ENCODE measurements at regions not wholly inside any gene's neighbourhood (a gene's known extent, or its start where the extent isn't known, plus 50 kb on each side); places are given as distances from the start of the nearest gene placed in this dataset.

DNA sequence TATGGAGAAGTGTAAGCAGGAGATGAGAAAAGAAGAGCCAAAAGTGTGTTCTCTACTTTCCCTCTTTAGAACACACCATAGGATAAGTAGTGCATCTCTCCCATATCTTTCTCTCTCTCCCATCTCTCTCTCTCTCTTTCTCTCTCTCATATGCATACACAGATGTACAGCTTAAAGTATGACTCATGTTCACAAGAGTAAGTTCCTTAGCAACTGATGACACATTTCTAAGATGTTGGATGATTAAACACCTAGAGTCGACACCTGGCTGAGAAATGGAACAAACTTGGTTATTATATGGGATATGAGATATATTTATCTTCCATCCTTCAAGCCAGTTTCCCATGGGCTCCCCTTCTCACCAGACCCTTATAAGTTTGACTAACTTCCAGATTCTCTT is 113.5 kb downstream of the TMEM132E start:
- H3K9me3 ChIP-seq (ENCODE audit: control insufficient read depth, low read depth, low read length), result no peaks in the 10 kb centered on the region
- no peaks in the 10 kb centered on the region for H3K23me2 ChIP-seq (ENCODE audit: insufficient read length, low read depth, low read length, poor library complexity, severe bottlenecking)
- no peak overlapping the region for H3T11ph ChIP-seq (ENCODE audit: low read length)
- H4K5ac ChIP-seq (ENCODE audit: insufficient read length, low read depth, low read length), result no peak overlapping the region
- H3K9ac ChIP-seq (ENCODE audit: extremely low read depth, insufficient read length, low read length), result no peak overlapping the region
- Mint-ChIP-seq H3K27ac (no peak overlapping the region), H3K27me3 (ENCODE audit: low read depth) (peaks cover 67% of the 10 kb centered on the region), H3K4me3 (no peak overlapping the region), H3K4me1 (no peaks in the 10 kb centered on the region), H3K36me3 (ENCODE audit: insufficient read depth in 1 of 3, low read depth in 3 of 3) (no peaks in the 10 kb centered on the region), H3K9me3 (no peaks in the 10 kb centered on the region; a peak in 3 of 5 replicates)
- H3K27me3 ChIP-seq (ENCODE audit: insufficient read depth, low read length), result no peaks in the 10 kb centered on the region
- H3K79me1 ChIP-seq (ENCODE audit: insufficient read depth, low read depth, low read length, poor library complexity, severe bottlenecking), result no peaks in the 10 kb centered on the region
- no CpG with 5 or more reads among the region's 1 CpG for WGBS (ENCODE audit: extremely low coverage, insufficient read length, low lambda C conversion rate)
- no peak overlapping the region for H3K4me2 ChIP-seq (ENCODE audit: insufficient read depth, insufficient read length, low read length)
- H2AK5ac ChIP-seq (ENCODE audit: insufficient read length, low read length), result no peak overlapping the region
- H3K23ac ChIP-seq (ENCODE audit: insufficient read length, low read depth, low read length), result no peak overlapping the region
- no peak overlapping the region for H2BK20ac ChIP-seq (ENCODE audit: low read depth, low read length, poor library complexity, severe bottlenecking)
- H2BK15ac ChIP-seq (ENCODE audit: low read depth, low read length), result no peak overlapping the region
- H4K20me1 ChIP-seq (ENCODE audit: control insufficient read depth, insufficient read depth, insufficient read length), result no peaks in the 10 kb centered on the region
- no peak overlapping the region for H2BK12ac ChIP-seq (ENCODE audit: insufficient read length, low read depth, low read length)
- H4K91ac ChIP-seq (ENCODE audit: insufficient read length, low read depth, low read length), result no peak overlapping the region
- H3K14ac ChIP-seq (ENCODE audit: insufficient read depth, low read length), result no peak overlapping the region
- no peak overlapping the region for H2BK120ac ChIP-seq (ENCODE audit: low read depth, low read length, poor library complexity, severe bottlenecking)
- H3K27ac ChIP-seq (ENCODE audit: insufficient read length, low read depth, low read length), result no peak overlapping the region
- no peak overlapping the region for H2AFZ ChIP-seq (ENCODE audit: low read length)
- no peak overlapping the region for H3K56ac ChIP-seq (ENCODE audit: insufficient read length, low read depth, low read length)
- H3K79me2 ChIP-seq (ENCODE audit: insufficient read depth, low read length), result no peaks in the 10 kb centered on the region
- H3K18ac ChIP-seq (ENCODE audit: insufficient read length, low read depth, low read length), result no peak overlapping the region
- H3K4me1 ChIP-seq (ENCODE audit: insufficient read depth, low read length), result no peaks in the 10 kb centered on the region
- DNase-seq, result no peak
- no peak overlapping the region for H3K4ac ChIP-seq (ENCODE audit: low read depth, low read length)
- H2BK5ac ChIP-seq (ENCODE audit: insufficient read length, low read length), result no peak overlapping the region
- no peak overlapping the region for H4K8ac ChIP-seq (replicated peaks; ENCODE audit: insufficient read length, low read depth, low read length)
- TF ChIP-seq, protein P1, sequence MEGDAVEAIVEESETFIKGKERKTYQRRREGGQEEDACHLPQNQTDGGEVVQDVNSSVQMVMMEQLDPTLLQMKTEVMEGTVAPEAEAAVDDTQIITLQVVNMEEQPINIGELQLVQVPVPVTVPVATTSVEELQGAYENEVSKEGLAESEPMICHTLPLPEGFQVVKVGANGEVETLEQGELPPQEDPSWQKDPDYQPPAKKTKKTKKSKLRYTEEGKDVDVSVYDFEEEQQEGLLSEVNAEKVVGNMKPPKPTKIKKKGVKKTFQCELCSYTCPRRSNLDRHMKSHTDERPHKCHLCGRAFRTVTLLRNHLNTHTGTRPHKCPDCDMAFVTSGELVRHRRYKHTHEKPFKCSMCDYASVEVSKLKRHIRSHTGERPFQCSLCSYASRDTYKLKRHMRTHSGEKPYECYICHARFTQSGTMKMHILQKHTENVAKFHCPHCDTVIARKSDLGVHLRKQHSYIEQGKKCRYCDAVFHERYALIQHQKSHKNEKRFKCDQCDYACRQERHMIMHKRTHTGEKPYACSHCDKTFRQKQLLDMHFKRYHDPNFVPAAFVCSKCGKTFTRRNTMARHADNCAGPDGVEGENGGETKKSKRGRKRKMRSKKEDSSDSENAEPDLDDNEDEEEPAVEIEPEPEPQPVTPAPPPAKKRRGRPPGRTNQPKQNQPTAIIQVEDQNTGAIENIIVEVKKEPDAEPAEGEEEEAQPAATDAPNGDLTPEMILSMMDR (conservative IDR thresholded peaks at IDR 0.05), result no peak

Data from H9 (cell line).